HG02981 (cell line): ENCODE measurements at regions not wholly inside any gene's neighbourhood (a gene's known extent, or its start where the extent isn't known, plus 50 kb on each side); places are given as distances from the start of the nearest gene placed in this dataset.

Experiments used
- ATAC-seq: cut with Tn5 transposase; IDR thresholded peaks from one replicate; pipeline ENCODE4 v1.9.1; 2021; ENCODE audit warnings: mild to moderate bottlenecking, moderate library complexity; ENCODE audit not compliant: unreplicated experiment

- no peak for ATAC-seq
Observed at GRCh38 chr18:24975496-24976372, 376.2 kb downstream of the ZNF521 start.

GRCh38 chr18:24976502-24976901, 375.5 kb downstream of the ZNF521 start:
- ATAC-seq: no peak

DNA sequence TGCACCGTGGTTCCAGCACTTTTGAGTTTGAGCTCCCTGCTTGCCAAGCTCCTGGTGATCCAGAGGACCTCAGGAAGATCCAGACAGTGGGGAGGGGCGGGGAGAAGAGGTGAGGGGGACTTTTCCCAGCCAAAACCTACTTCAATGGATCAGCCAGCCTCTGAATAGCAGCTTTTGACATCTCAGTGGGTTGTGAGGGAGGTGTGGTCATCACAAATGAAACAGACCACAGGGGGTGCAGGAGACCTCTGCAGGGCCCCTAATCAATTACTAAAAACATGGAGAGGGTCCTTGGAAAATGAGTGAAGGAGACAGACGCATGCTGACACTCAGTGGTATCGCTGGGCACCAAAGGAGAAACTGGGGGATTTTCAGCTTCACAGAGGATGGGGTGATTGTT, 372.7 kb downstream of the ZNF521 start:
- ATAC-seq: no peak

DNA sequence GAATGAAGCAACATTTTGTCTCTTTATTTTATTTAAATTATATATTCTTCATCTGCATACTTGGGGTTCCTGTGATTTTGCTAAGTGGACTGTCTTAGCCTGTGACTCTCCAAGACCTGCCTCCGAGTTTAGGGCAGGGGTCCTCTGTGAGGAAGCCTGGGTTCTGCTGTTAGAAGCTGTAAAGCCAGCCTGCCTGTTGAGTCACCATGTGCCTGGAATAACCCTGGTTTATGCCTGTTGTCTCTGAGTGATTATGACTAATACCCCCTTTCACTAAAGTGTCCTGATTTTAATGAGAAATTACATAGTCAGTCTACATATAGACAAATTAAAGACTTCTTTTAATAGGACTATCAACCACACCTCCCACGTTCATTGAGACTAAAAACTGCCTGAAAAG, 369.1 kb downstream of the ZNF521 start:
- ATAC-seq: no peak

GRCh38 chr18:24983566-24984139, 368.3 kb downstream of the ZNF521 start:
- no peak for ATAC-seq

DNA sequence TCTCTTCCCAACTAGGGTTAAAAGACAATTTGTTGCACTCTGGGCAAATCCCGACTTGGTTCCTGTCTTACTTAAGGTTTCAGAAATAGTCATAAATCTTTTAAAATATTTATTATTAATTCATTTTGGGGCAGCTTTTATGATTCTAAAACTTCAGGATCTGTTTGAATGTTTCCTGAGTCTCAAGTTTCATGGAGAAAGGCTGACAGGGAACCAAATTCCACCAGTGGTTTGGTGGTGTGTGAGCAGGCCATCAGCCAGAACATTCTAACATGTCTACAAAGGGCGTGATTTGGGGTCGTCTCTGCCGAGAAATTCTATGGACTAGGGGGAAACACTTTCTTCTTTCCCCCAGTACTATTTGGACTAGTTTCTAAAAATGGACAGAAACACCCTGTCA, 366.4 kb downstream of the ZNF521 start:
- ATAC-seq: no peak

DNA sequence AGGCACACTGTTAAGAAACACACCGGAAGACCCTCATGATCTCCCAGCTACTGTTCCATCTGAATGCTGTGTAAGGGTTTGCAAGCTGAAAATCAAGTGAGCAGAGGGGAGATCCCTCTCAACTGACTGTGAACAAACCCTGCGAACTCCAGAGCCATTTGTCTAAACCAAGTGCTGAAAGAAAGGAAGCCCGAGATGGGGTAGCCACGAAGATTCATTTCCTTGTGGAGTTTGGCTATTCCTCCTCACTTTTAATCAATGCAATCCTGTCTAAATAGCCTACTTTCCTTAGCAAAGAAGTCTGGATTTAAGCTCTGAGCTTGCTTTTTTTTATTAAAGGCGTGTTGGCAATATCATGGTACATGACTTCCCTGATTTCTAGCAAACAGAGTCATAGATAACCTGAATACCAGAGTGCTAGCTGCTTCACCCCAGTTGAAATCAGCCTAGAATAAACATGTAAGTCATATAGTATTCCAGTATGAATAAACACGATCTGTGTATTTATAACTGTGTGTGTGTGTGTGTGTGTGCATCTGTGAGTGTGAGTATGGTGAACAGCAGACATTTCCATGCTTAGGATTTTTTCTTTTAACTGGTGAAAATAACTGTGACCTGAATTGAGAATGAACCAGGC, 365.2 kb downstream of the ZNF521 start:
- no peak for ATAC-seq

GRCh38 chr18:24987303-24988252, 364.4 kb downstream of the ZNF521 start:
- ATAC-seq: no peak

DNA sequence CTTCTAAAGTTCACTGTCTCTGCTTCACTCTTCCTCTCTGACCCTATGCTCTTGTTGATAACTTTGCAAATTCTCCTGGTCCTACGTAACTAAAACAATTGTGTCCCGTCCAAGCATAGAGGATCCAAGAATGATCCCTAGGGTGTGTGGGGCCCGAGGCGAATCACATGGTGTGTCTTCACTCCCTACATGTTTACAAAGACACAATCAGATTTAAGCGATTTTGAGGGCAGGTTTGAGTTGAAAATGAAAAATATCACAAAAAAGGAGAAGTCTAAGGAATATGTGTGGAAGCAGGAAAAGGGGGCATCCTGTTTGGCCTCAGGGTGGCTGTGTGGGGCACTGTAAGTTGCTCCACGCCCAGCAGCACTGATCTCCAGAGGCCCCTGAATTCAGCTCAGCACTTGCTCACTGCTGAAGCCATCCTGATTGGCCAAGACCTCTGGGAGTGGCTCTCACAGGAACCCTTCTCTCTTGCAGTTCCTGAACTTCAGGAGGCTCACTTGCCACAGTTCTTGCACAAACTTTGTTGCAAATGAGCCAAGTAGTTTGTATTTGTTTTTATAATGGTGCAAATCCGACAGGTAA, 363.6 kb downstream of the ZNF521 start:
- no peak for ATAC-seq

- ATAC-seq: no peak
Observed at GRCh38 chr18:24989760-24990593, 362.0 kb downstream of the ZNF521 start.

DNA sequence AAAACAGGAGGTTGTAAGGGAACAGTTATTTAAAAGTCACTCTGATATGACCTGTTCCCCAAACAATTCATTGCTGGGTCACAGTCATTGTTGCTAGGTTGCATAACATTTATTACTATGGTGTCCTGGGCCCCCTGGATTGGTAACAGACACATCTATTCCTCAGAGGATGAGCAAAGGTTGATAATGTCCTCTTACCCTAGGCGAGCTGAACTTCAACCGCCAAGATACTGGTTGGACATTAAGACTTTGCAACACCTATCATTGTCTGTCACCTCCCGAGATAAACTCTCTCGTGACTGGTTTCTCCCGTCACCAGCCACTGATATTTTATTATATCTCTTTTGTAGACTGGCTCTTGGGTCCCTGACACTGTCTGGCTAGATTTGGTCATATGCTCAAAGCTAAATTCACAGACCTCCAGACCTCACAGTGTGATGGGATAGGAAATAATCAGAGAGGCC, 361.3 kb downstream of the ZNF521 start:
- no peak for ATAC-seq

GRCh38 chr18:24991141-24992060, 360.6 kb downstream of the ZNF521 start:
- no peak for ATAC-seq

GRCh38 chr18:24992491-24992890, 359.5 kb downstream of the ZNF521 start:
- no peak for ATAC-seq

DNA sequence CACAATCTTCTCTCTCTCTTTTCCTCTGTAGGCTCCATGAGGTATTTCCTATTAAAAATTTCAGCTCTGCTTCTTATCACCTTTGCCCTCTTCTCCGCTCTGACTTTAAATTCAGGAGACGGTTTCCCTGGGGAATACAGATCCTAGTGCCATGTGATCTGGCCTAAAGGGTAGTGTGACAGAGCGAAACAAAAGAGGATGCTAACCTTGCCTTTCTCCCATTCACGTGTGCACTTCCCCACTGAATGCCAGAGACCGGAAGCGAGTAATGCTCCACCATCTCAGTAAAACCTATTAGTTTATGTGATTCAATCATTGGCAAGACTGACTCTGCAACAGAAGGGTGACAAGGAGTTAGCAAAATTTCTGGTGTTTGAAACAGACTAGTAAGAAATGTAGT, 358.3 kb downstream of the ZNF521 start:
- no peak for ATAC-seq

DNA sequence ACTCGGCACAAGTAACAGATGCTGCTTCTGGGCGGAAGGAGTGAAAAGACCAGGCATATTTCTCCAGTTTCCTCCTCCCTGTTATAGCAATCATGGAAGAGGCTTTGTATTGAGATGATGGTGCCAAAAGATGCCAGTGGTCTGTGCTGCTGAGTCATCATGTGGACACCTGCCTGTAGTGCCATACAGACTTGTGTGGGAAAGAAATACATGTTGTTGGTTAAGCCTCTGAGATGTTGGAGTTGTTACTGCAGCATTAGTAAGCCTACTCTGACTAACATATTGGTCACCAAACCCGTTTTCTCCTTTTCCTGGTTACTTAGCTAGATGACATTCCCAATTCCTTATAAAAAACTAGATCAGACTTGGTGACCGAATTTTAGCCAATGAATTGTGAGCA, 356.9 kb downstream of the ZNF521 start:
- no peak for ATAC-seq

DNA sequence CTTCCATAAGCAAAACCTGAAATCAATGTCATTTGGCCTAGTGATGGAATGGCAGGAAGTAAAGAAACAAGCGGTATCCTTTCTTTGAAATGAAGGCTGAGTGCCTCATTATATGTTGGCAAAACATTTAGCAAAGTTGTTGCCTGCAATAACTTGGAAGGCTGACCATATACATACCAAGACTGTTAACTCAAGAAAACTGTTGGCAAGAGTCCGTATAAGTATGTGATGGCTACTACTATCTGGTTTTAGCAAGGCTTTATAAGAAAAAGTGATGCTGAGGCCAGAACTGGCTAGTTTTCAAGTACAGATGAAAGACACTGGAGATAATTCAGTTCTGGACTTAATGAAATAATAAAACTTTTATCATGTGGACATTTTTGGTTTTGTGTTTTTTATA, 356.2 kb downstream of the ZNF521 start:
- no peak for ATAC-seq

DNA sequence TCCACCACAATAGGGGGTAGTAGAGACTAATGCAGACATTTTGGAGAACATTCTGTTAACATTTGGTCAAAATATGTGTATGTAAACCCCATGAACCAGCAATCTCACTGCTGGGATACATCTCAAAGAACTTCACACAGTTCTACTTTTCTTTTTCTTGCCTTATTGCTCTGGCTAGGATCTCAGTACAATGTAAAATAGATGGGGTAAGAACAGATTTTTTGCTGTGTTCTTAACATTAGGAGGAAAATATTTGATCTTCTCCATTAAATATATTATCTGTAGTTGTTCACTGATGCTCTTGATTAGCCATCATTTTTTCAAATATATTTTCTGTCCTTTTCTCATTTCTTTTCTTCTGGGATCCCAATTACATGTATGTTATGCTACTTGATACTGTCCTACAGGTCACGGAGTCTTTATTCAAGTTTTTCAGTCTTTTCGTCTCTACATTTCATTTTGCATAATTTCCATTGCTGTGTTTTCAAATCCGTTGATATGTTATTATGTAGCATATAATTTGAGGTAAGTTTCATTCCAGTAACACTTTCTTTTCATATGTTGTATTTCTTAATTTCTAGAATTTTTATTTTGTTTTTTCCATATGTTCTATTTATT, 352.2 kb downstream of the ZNF521 start:
- no peak for ATAC-seq

- no peak for ATAC-seq
Observed at GRCh38 chr18:25001803-25002202, 350.2 kb downstream of the ZNF521 start.
